Kidney epithelial cell (primary cell): ENCODE measurements at regions not wholly inside any gene's neighbourhood (a gene's known extent, or its start where the extent isn't known, plus 50 kb on each side); places are given as distances from the start of the nearest gene placed in this dataset.

Experiments
- DNase-seq: peaks from one replicate; pipeline ENCODE4 v3.0.0-alpha.2; 2010; ENCODE audit warnings: low read depth
- H3K27me3 ChIP-seq: 2 replicates; pipeline ENCODE4 v1.6.0; 2011; ENCODE audit warnings: low read length; ENCODE audit not compliant: control insufficient read depth, insufficient read depth
- H3K36me3 ChIP-seq: 2 replicates; pipeline ENCODE4 v1.5.1; 2011; ENCODE audit warnings: low read length; ENCODE audit not compliant: control insufficient read depth, insufficient read depth
- H3K4me3 ChIP-seq: 2 replicates; pipeline ENCODE4 v1.5.1; 2011; ENCODE audit warnings: low read depth, mild to moderate bottlenecking, control low read depth, low read length
- TF ChIP-seq, protein P1 (sequence below): IDR thresholded peaks from 2 replicates; pipeline ENCODE4 v1.5.1; 2011; ENCODE audit warnings: mild to moderate bottlenecking, moderate library complexity, low read length, control low read depth, inconsistent platforms; ENCODE audit not compliant: insufficient read depth, poor library complexity, severe bottlenecking

GRCh38 chr16:62681819-62682218 lies 645.6 kb upstream of the CDH8 start:
- Histone ChIP-seq H3K27me3 (no peaks in the 10 kb centered on the region), H3K36me3 (no peaks in the 10 kb centered on the region), H3K4me3 (no peak overlapping the region)
- TF ChIP-seq, protein P1, sequence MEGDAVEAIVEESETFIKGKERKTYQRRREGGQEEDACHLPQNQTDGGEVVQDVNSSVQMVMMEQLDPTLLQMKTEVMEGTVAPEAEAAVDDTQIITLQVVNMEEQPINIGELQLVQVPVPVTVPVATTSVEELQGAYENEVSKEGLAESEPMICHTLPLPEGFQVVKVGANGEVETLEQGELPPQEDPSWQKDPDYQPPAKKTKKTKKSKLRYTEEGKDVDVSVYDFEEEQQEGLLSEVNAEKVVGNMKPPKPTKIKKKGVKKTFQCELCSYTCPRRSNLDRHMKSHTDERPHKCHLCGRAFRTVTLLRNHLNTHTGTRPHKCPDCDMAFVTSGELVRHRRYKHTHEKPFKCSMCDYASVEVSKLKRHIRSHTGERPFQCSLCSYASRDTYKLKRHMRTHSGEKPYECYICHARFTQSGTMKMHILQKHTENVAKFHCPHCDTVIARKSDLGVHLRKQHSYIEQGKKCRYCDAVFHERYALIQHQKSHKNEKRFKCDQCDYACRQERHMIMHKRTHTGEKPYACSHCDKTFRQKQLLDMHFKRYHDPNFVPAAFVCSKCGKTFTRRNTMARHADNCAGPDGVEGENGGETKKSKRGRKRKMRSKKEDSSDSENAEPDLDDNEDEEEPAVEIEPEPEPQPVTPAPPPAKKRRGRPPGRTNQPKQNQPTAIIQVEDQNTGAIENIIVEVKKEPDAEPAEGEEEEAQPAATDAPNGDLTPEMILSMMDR: no peak
- no peak for DNase-seq

DNA sequence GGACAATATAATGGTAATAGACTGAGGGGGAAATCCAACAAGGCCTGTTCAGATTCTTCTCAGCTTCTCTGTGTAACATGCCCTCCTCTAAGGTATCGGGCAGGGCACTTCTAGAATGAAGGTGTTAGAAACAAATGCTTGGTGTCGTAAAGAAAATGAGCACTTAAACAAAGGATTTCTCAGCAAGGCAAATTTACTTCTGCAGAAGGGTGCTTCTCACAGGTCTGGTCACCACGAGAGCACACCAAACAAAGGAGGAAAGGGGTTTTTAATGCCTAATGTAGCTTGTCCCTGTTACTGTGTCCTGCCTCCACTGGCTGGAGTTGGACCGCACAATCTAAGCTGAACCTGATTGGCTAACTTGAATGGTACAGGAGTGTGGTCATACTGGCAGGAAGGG lies 642.6 kb upstream of the CDH8 start:
- no peaks in the 10 kb centered on the region for H3K36me3 ChIP-seq
- TF ChIP-seq, protein P1: no peak
- DNase-seq: no peak

GRCh38 chr16:62676306-62676705 lies 640.1 kb upstream of the CDH8 start:
- Histone ChIP-seq H3K36me3 (no peaks in the 10 kb centered on the region), H3K27me3 (no peaks in the 10 kb centered on the region), H3K4me3 (no peak overlapping the region)
- TF ChIP-seq, protein P1: no peak
- no peak for DNase-seq

More for the DNA sequence above, 642.6 kb upstream of the CDH8 start:
- H3K27me3 ChIP-seq: no peaks in the 10 kb centered on the region
- no peak overlapping the region for H3K4me3 ChIP-seq

- TF ChIP-seq, protein P1: no peak
Observed at GRCh38 chr16:62665269-62665668, 629.0 kb upstream of the CDH8 start.

DNA sequence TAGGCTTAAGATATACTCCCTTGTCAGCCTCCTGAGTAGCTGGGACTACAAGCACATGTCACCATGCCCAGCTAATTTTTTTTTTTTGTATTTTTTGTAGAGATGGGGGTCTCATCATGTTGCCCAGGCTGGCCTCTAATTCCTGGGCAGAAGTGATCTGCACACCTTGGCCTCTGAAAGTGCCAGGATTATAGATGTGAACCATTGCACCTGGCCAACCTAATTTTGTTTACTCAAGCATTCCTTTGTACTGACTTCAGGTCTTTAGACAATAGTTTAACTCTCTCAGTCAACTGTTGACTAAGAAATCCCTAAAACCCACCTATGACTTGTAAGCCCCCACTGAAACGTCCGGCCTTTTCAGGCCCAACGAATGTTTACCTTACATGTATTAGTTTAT lies 628.3 kb upstream of the CDH8 start:
- H3K36me3 ChIP-seq: no peaks in the 10 kb centered on the region
- no peak for DNase-seq
- TF ChIP-seq, protein P1: no peak
- H3K4me3 ChIP-seq: no peak overlapping the region
- no peaks in the 10 kb centered on the region for H3K27me3 ChIP-seq

More at GRCh38 chr16:62665269-62665668, 629.0 kb upstream of the CDH8 start:
- H3K36me3 ChIP-seq: no peaks in the 10 kb centered on the region
- no peak for DNase-seq
- no peak overlapping the region for H3K4me3 ChIP-seq
- H3K27me3 ChIP-seq: no peaks in the 10 kb centered on the region

DNA sequence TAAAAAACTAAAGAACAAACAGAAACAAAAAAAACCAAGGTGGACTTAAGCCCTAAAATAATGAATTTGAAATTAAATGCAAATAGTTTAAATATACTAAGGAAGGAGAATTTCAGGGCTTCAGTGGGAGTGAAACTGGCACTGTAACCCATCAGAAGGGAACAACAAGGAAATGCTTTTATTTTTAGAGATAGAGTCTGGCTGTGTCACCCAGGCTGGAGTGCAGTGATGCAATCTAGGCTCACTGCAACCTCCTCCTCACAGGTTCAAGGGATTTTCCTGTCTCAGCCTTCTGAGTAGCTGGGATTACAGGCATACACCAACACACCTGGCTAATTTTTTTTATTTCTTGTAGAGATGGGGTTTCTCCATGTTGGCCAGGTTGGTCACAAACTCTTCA lies 625.2 kb upstream of the CDH8 start:
- DNase-seq: no peak
- Histone ChIP-seq H3K4me3 (no peak overlapping the region), H3K27me3 (no peaks in the 10 kb centered on the region), H3K36me3 (no peaks in the 10 kb centered on the region)
- TF ChIP-seq, protein P1: no peak
